ENCODE measurements at regions not wholly inside any gene's neighbourhood (a gene's known extent, or its start where the extent isn't known, plus 50 kb on each side); places are given as distances from the start of the nearest gene placed in this dataset.

- no peak for TF ChIP-seq EP300 (IDR thresholded peaks at IDR 0.05; ENCODE audit: low read depth)
- no peak for TF ChIP-seq POLR2A (IDR thresholded peaks at IDR 0.05)
- TF ChIP-seq, protein P1, sequence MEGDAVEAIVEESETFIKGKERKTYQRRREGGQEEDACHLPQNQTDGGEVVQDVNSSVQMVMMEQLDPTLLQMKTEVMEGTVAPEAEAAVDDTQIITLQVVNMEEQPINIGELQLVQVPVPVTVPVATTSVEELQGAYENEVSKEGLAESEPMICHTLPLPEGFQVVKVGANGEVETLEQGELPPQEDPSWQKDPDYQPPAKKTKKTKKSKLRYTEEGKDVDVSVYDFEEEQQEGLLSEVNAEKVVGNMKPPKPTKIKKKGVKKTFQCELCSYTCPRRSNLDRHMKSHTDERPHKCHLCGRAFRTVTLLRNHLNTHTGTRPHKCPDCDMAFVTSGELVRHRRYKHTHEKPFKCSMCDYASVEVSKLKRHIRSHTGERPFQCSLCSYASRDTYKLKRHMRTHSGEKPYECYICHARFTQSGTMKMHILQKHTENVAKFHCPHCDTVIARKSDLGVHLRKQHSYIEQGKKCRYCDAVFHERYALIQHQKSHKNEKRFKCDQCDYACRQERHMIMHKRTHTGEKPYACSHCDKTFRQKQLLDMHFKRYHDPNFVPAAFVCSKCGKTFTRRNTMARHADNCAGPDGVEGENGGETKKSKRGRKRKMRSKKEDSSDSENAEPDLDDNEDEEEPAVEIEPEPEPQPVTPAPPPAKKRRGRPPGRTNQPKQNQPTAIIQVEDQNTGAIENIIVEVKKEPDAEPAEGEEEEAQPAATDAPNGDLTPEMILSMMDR (IDR thresholded peaks at IDR 0.05) = no peak
- no peak for TF ChIP-seq POLR2AphosphoS5 (IDR thresholded peaks at IDR 0.05)
Measured at GRCh38 chr3:94258851-94259250, 196.0 kb downstream of the NSUN3 start.

Measured in transverse colon (tissue), 4 donors.